B cell (primary cell): ENCODE measurements at regions not wholly inside any gene's neighbourhood (a gene's known extent, or its start where the extent isn't known, plus 50 kb on each side); places are given as distances from the start of the nearest gene placed in this dataset.
"Not testable (repeated sequence)": the region's sequence is repeated elsewhere in the genome, so short reads cannot be mapped to it uniquely, and the experiment has no call there.

Experiments used
- ATAC-seq: fragments of 200-7000 bp; cut with Tn5 transposase; one replicate; pipeline ENCODE4 v1.10.0; 2021; ENCODE audit warnings: low read depth, mild to moderate bottlenecking, moderate number of reproducible peaks, moderate library complexity
- CTCF ChIA-PET: fragments of 350-600 bp; sonication (Branson Sonifier 250); formaldehyde crosslinking; loops from one replicate; lab custom pipeline; 2021; ENCODE audit warnings: antibody characterized with exemption, inconsistent platforms; lab: Charles Lee
- POLR2A ChIA-PET: fragments of 350-600 bp; sonication (Branson Sonifier 250); formaldehyde crosslinking; loops from one replicate; lab custom pipeline; 2021; ENCODE audit warnings: antibody characterized with exemption; lab: Charles Lee
- DNase-seq: peaks from one replicate; pipeline ENCODE4 v3.0.0; 2013
- H2AFZ ChIP-seq: 2 replicates; pipeline ENCODE4 v1.6.1; 2012; ENCODE audit warnings: mild to moderate bottlenecking, low read depth, low read length; ENCODE audit not compliant: insufficient read depth, poor library complexity, severe bottlenecking
- H3K27ac ChIP-seq, 2 donors: 1 replicate in 1 of 2; 2 replicates in 1 of 2; pipeline ENCODE4 v1.5.1; 2012 to 2013; ENCODE audit warnings: low read length in 2 of 2, mild to moderate bottlenecking in 2 of 2, moderate library complexity in 1 of 2
- H3K27me3 ChIP-seq, 4 experiments: fragments of 200-600 bp in 1 of 4; sonication (generic) in 1 of 4; replicated peaks in 1 of 4; 1 replicate in 2 of 4; 2 replicates in 2 of 4; pipeline versions ENCODE4 v1.6.1 to v1.7.0; 2013 to 2016; ENCODE audit warnings: low read length in 3 of 4, mild to moderate bottlenecking in 2 of 4, mixed read lengths in 1 of 4, moderate library complexity in 1 of 4; ENCODE audit not compliant: insufficient read depth in 4 of 4, control insufficient read depth in 3 of 4; ENCODE audit errors: control extremely low read depth in 1 of 4
- H3K36me3 ChIP-seq, 2 experiments: replicated peaks in 1 of 2; 1 replicate in 1 of 2; 2 replicates in 1 of 2; pipeline versions ENCODE4 v1.6.1 to v1.7.1; 2013; ENCODE audit warnings: low read length in 1 of 2; ENCODE audit not compliant: insufficient read depth in 2 of 2, control insufficient read depth in 1 of 2; ENCODE audit errors: control extremely low read depth in 1 of 2, extremely low read depth in 1 of 2
- H3K4me1 ChIP-seq, 2 donors: fragments of 200-600 bp in 1 of 2; sonication (generic) in 1 of 2; 1 replicate in 1 of 2; 2 replicates in 1 of 2; pipeline versions ENCODE4 v1.5.1 to v1.6.1; 2013 to 2017; ENCODE audit warnings: low read length in 2 of 2; ENCODE audit not compliant: control insufficient read depth in 2 of 2, insufficient read depth in 2 of 2
- H3K4me2 ChIP-seq: replicated peaks from 2 replicates; pipeline ENCODE3; 2012; ENCODE audit warnings: mild to moderate bottlenecking, low read depth, low read length; ENCODE audit not compliant: poor library complexity, severe bottlenecking
- H3K4me3 ChIP-seq, 5 experiments: fragments of 200-600 bp in 1 of 5; sonication (generic) in 1 of 5; 1 replicate in 3 of 5; 2 replicates in 2 of 5; pipeline versions ENCODE4 v1.5.1 to v1.7.0; 2011 to 2016; ENCODE audit warnings: low read length in 4 of 5, mild to moderate bottlenecking in 4 of 5, low read depth in 2 of 5, control low read depth in 1 of 5, moderate library complexity in 1 of 5; ENCODE audit not compliant: insufficient read depth in 1 of 5; ENCODE audit errors: control extremely low read depth in 1 of 5, extremely low read depth in 1 of 5
- H3K79me2 ChIP-seq: fragments of 200-600 bp; sonication (generic); one replicate; pipeline ENCODE4 v1.6.0; 2016; ENCODE audit warnings: low read length; ENCODE audit not compliant: control insufficient read depth, insufficient read depth
- H3K9ac ChIP-seq: fragments of 200-600 bp; sonication (generic); 2 replicates; pipeline ENCODE4 v1.6.1; 2017; ENCODE audit warnings: mild to moderate bottlenecking, low read length, moderate library complexity
- H3K9me3 ChIP-seq, 3 donors: one replicate each; pipeline versions ENCODE4 v1.6.1 to v1.7.1; 2013; ENCODE audit warnings: low read length in 2 of 3; ENCODE audit not compliant: control insufficient read depth in 2 of 3, insufficient read depth in 1 of 3; ENCODE audit errors: control extremely low read depth in 1 of 3
- H4K20me1 ChIP-seq: 2 replicates; pipeline ENCODE4 v1.6.0; 2012; ENCODE audit warnings: mild to moderate bottlenecking, low read length; ENCODE audit not compliant: insufficient read depth, control insufficient read depth, poor library complexity, severe bottlenecking
- H3K27ac Mint-ChIP-seq: one replicate; pipeline ENCODE4 v1.8.0; 2021; ENCODE audit warnings: mixed read lengths
- H3K27me3 Mint-ChIP-seq: one replicate; pipeline ENCODE4 v1.8.0; 2021; ENCODE audit warnings: mixed read lengths
- H3K4me1 Mint-ChIP-seq: one replicate; pipeline ENCODE4 v1.8.0; 2021; ENCODE audit warnings: mixed read lengths
- H3K4me3 Mint-ChIP-seq: one replicate; pipeline ENCODE4 v1.8.0; 2021; ENCODE audit warnings: mixed read lengths
- H3K9me3 Mint-ChIP-seq: one replicate; pipeline ENCODE4 v1.8.0; 2022; ENCODE audit warnings: mixed read lengths; ENCODE audit not compliant: insufficient read depth
- EZH2 ChIP-seq: IDR thresholded peaks from 2 replicates; pipeline ENCODE4 v1.6.1; 2012; ENCODE audit warnings: borderline replicate concordance, low read depth, mild to moderate bottlenecking, moderate library complexity, low read length; ENCODE audit not compliant: insufficient read depth, poor library complexity, severe bottlenecking
- WGBS: methylation state at CpG from one replicate; pipeline ENCODE4 v1.1.5; 2013; ENCODE audit warnings: missing lambda C conversion rate; ENCODE audit not compliant: insufficient coverage; 5-methylcytosine and 5-hydroxymethylcytosine counted together
- intact Hi-C: fragments of 100-400 bp; cut with micrococcal nuclease; formaldehyde crosslinking; loops from one replicate; pipeline ENCODE4 v1.10.0; 2022
- TF ChIP-seq, protein P1 (sequence below): fragments of 200-600 bp; IDR thresholded peaks from one replicate; pipeline ENCODE4 v1.8.0; 2022; ENCODE audit warnings: antibody characterized with exemption, mild to moderate bottlenecking

GRCh38 chr4:151522866-151523519, 114.0 kb downstream of the FHIP1A start:
- H3K9ac ChIP-seq: no peak overlapping the region
- no peaks in the 10 kb centered on the region for H3K4me1 Mint-ChIP-seq
- H4K20me1 ChIP-seq: no peaks in the 10 kb centered on the region
- ChIA-PET CTCF (no interaction called here), POLR2A (no interaction called here)
- H3K27ac Mint-ChIP-seq: no peak overlapping the region
- no peak for DNase-seq
- ATAC-seq: no peak
- H3K79me2 ChIP-seq: no peaks in the 10 kb centered on the region
- H3K27ac ChIP-seq: no peak overlapping the region
- intact Hi-C loops: no loop called here
- no peaks in the 10 kb centered on the region for H3K4me1 ChIP-seq
- H3K4me2 ChIP-seq: no peak overlapping the region
- H3K4me3 ChIP-seq: no peak overlapping the region
- H3K9me3 ChIP-seq: peaks cover 0 to 3% (median 0%) of the 10 kb centered on the region in 3 donors
- H3K36me3 ChIP-seq: no peaks in the 10 kb centered on the region
- TF ChIP-seq EZH2: no peak
- TF ChIP-seq, protein P1, sequence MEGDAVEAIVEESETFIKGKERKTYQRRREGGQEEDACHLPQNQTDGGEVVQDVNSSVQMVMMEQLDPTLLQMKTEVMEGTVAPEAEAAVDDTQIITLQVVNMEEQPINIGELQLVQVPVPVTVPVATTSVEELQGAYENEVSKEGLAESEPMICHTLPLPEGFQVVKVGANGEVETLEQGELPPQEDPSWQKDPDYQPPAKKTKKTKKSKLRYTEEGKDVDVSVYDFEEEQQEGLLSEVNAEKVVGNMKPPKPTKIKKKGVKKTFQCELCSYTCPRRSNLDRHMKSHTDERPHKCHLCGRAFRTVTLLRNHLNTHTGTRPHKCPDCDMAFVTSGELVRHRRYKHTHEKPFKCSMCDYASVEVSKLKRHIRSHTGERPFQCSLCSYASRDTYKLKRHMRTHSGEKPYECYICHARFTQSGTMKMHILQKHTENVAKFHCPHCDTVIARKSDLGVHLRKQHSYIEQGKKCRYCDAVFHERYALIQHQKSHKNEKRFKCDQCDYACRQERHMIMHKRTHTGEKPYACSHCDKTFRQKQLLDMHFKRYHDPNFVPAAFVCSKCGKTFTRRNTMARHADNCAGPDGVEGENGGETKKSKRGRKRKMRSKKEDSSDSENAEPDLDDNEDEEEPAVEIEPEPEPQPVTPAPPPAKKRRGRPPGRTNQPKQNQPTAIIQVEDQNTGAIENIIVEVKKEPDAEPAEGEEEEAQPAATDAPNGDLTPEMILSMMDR: no peak
- peaks cover 8% of the 10 kb centered on the region for H3K27me3 Mint-ChIP-seq
- no peaks in the 10 kb centered on the region for H3K27me3 ChIP-seq
- no peak overlapping the region for H2AFZ ChIP-seq
- H3K9me3 Mint-ChIP-seq: peaks cover 2% of the 10 kb centered on the region
- H3K4me3 Mint-ChIP-seq: no peak overlapping the region
- WGBS: 83% methylated on average over 1 of the region's 4 CpGs

GRCh38 chr4:151524610-151525009, 115.6 kb downstream of the FHIP1A start:
- H3K4me3 Mint-ChIP-seq: no peak overlapping the region
- no peak for DNase-seq
- Histone ChIP-seq H2AFZ (no peak overlapping the region), H3K36me3 (no peaks in the 10 kb centered on the region), H3K4me3 (no peak overlapping the region), H3K27me3 (no peaks in the 10 kb centered on the region), H4K20me1 (no peaks in the 10 kb centered on the region), H3K9me3 (peaks cover 0 to 3% (median 0%) of the 10 kb centered on the region in 3 donors), H3K9ac (no peak overlapping the region), H3K27ac (no peak overlapping the region), H3K79me2 (no peaks in the 10 kb centered on the region), H3K4me1 (no peaks in the 10 kb centered on the region), H3K4me2 (no peak overlapping the region)
- H3K27ac Mint-ChIP-seq: no peak overlapping the region
- ATAC-seq: no peak
- H3K4me1 Mint-ChIP-seq: no peaks in the 10 kb centered on the region
- H3K27me3 Mint-ChIP-seq: peaks cover 8% of the 10 kb centered on the region
- intact Hi-C loops: no loop called here
- no peak for TF ChIP-seq EZH2
- TF ChIP-seq, protein P1: no peak
- H3K9me3 Mint-ChIP-seq: peaks cover 2% of the 10 kb centered on the region
- no CpG with 5 or more reads among the region's 2 CpGs for WGBS
- CTCF ChIA-PET: no interaction called here
- POLR2A ChIA-PET: no interaction called here

DNA sequence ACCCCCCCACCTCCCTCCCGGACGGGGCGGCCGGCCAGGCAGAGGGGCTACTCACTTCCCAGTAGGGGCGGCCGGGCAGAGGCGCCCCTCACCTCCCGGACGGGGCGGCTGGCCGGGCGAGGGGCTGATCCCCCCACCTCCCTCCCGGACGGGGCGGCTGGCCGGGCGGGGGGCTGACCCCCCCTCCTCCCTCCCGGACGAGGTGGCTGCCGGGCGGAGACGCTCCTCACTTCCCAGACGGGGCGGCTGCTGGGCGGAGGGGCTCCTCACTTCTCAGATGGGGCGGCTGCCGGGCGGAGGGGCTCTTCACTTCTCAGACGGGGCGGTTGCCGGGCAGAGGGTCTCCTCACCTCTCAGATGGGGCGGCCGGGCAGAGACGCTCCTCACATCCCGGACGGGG, 117.5 kb downstream of the FHIP1A start:
- H3K9me3 ChIP-seq, H3K27ac Mint-ChIP-seq, ATAC-seq, H3K27me3 Mint-ChIP-seq, H3K4me3 ChIP-seq, H3K27me3 ChIP-seq, H3K4me2 ChIP-seq, DNase-seq, intact Hi-C loops, H3K9ac ChIP-seq, H3K9me3 Mint-ChIP-seq, CTCF ChIA-PET, H3K36me3 ChIP-seq, H3K4me3 Mint-ChIP-seq, H3K79me2 ChIP-seq, POLR2A ChIA-PET, H3K4me1 ChIP-seq, H2AFZ ChIP-seq, H3K27ac ChIP-seq, H4K20me1 ChIP-seq, H3K4me1 Mint-ChIP-seq: not testable (repeated sequence)
- 100% methylated on average over 5 of the region's 36 CpGs for WGBS
